Renal cortex interstitium (tissue), 11 donors: ENCODE measurements at regions not wholly inside any gene's neighbourhood (a gene's known extent, or its start where the extent isn't known, plus 50 kb on each side); places are given as distances from the start of the nearest gene placed in this dataset.

Experiments
- DNase-seq, 11 donors: peaks; one replicate each; pipeline ENCODE4 v3.0.0-alpha.2; 2013; ENCODE audit warnings: low read depth in 9 of 11, low spot score in 4 of 11; ENCODE audit errors: extremely low read depth in 1 of 11

- no peak for DNase-seq
These were observed 64.8 kb upstream of the UCN3 start for GRCh38 chr10:5299950-5300349.

DNA sequence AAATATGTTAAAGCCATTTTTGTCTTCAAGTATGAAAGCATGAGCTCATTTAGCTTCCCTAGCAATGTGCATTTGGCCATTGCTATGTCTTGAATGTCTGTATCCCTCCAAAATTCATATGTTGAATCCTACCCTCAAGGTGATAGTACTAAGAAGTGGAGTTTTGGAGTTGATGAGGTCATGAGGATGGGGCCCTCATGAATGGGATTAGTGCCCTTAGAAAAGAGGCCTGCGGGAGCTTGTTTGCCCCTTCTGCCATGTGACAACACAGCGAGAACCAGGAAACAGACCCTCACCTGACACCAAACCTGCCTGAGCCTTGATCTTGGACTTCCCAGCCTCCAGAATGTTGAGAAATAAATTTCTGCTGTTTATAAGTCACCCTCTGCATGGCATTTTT lies 61.3 kb upstream of the UCN3 start:
- no peak for DNase-seq

DNA sequence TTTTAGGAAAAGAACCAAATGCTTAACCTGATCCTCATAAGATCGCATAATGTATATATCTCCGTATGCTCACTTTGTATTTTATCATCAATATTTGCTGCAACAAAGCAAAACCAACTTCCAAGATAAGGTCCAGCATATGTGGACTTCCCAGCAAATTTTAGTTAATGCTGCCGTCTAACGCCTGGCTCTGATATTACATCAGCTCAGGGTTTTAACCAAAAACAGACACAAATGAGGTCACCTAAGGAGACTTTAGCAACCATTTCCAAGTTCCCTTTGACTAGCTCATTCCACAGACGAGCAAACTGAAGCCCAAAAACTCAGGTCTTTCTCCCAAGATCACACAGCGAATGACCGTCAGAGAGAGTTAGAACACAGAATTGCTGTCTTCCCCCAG lies 59.4 kb upstream of the UCN3 start:
- DNase-seq = no peak

DNA sequence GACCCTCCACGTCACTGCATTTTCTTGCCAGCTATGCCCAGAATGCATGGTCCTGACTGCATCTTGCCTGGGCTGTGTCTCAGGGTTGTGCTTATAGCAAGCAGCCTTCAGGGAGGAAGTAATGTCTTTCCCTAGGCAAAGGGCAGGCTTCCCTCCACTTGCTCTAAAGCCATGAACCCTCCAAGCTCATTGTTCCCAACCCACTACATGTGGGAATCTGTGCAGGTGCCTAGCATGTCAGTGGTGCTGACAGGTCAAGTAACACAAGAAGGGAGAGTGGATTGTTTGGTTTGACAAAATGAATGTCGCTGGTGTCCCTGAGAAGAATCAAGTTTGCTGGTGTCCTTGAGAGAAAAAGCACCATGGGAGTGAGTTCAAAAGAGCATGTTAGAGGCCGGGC lies 53.9 kb upstream of the UCN3 start:
- no peak for DNase-seq

DNA sequence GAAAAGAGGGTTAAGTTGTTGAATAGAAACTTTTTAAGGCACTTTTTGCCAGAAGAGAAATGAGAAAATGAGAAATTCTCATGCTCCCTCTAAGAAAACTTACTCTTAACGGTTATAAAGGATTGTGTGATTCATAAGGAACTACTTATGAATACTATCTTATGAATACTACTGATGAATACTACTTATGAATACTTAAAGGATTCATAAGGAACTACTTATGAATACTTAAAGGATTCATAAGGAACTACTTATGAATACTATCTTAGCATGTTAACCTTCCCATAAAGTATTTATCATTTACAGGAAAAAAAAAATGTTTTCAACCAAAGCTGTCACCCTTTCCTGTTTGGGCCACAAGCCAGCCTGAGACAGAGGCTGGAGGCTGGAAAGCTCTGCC lies 53.1 kb upstream of the UCN3 start:
- no peak for DNase-seq

DNA sequence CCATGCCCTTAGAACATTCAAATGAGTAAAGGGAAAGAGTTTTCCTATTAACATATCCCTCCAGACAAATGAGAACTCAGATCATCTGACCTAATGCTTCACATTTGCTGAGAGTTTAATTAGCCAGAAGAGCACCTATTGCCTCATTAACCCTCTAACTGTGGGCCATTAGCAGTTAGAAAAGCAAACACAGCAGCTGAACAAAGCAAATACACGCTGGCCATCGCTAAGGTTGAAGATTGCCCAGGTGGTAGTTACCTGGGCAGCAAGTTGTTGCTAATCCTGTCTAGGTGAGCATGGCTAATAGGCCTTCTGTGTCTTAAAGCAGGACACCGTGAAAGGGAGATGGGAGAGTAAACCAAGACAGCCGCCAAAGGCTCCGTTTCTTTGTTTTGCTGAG lies 49.9 kb upstream of the UCN3 start:
- DNase-seq = no peak
